CD8-positive, alpha-beta memory T cell (primary cell): ENCODE measurements at regions not wholly inside any gene's neighbourhood (a gene's known extent, or its start where the extent isn't known, plus 50 kb on each side); places are given as distances from the start of the nearest gene placed in this dataset.

ENCODE experiments used
- CTCF ChIA-PET: fragments of 350-600 bp; sonication (Branson Sonifier 250); formaldehyde crosslinking; loops from one replicate; lab custom pipeline; 2021; ENCODE audit warnings: antibody characterized with exemption; lab: Charles Lee
- POLR2A ChIA-PET: fragments of 350-600 bp; sonication (Branson Sonifier 250); formaldehyde crosslinking; loops from one replicate; lab custom pipeline; 2021; ENCODE audit warnings: antibody characterized with exemption; lab: Charles Lee
- DNase-seq, 5 donors: peaks; one replicate each; pipeline versions ENCODE4 v3.0.0 to v3.0.0-alpha.2; 2020 to 2022; ENCODE audit warnings: mixed read lengths in 1 of 5
- H3K27ac ChIP-seq: one replicate; pipeline ENCODE4 v1.7.0; 2013; ENCODE audit warnings: low read depth, mild to moderate bottlenecking, low read length, moderate library complexity
- H3K27me3 ChIP-seq: 2 replicates; pipeline ENCODE4 v1.7.0; 2013; ENCODE audit warnings: low read length, mild to moderate bottlenecking; ENCODE audit not compliant: insufficient read depth, poor library complexity, severe bottlenecking
- H3K36me3 ChIP-seq: 2 replicates; pipeline ENCODE4 v1.7.0; 2013; ENCODE audit warnings: mild to moderate bottlenecking, low read length, moderate library complexity; ENCODE audit not compliant: insufficient read depth
- H3K4me1 ChIP-seq: 2 replicates; pipeline ENCODE4 v1.7.0; 2013; ENCODE audit warnings: mild to moderate bottlenecking, low read length, moderate library complexity; ENCODE audit not compliant: insufficient read depth
- H3K4me3 ChIP-seq: 2 replicates; pipeline ENCODE4 v1.7.0; 2013; ENCODE audit warnings: mild to moderate bottlenecking, low read length
- H3K9me3 ChIP-seq: 2 replicates; pipeline ENCODE4 v1.7.0; 2013; ENCODE audit warnings: mild to moderate bottlenecking, low read length
- H3K27ac Mint-ChIP-seq, 8 donors: one replicate each; pipeline ENCODE4 v1.8.0; 2020 to 2021; ENCODE audit warnings: mixed read lengths in 8 of 8, mild to moderate bottlenecking in 6 of 8, inconsistent platforms in 3 of 8, moderate library complexity in 3 of 8
- H3K27me3 Mint-ChIP-seq, 2 donors: one replicate each; pipeline ENCODE4 v1.8.0; 2020 to 2021; ENCODE audit warnings: mixed read lengths in 2 of 2, mild to moderate bottlenecking in 1 of 2, moderate library complexity in 1 of 2
- H3K36me3 Mint-ChIP-seq, 3 donors: one replicate each; pipeline ENCODE4 v1.8.0; 2020 to 2021; ENCODE audit warnings: mixed read lengths in 3 of 3, inconsistent platforms in 1 of 3, mild to moderate bottlenecking in 1 of 3
- H3K4me1 Mint-ChIP-seq, 3 donors: one replicate each; pipeline ENCODE4 v1.8.0; 2020 to 2021; ENCODE audit warnings: mixed read lengths in 3 of 3, inconsistent platforms in 1 of 3, mild to moderate bottlenecking in 1 of 3
- H3K4me3 Mint-ChIP-seq, 7 donors: one replicate each; pipeline ENCODE4 v1.8.0; 2020 to 2021; ENCODE audit warnings: mixed read lengths in 7 of 7, mild to moderate bottlenecking in 6 of 7, moderate library complexity in 4 of 7, inconsistent platforms in 2 of 7
- H3K9me3 Mint-ChIP-seq, 5 donors: one replicate each; pipeline ENCODE4 v1.8.0; 2020 to 2022; ENCODE audit warnings: mixed read lengths in 5 of 5, mild to moderate bottlenecking in 3 of 5, moderate library complexity in 2 of 5, inconsistent platforms in 1 of 5

DNA sequence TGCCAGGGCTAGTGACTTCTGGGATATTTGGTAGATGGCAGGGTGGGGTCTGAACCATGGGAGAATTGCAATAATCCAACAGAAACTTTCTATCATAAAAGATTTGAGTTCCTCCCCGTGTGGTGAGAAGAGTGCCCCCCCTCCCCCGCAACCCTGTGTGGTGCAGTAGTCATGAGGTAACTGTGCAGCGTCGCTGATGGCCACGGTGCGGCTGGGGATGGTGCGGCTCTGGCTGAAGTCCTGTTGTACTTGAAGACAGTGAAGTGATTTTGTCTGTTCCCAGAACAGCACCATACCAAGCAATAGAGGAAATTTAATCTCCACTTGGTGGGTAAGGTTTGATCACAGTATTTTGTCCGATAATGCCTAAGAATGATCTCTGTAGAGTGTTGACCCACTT lies 654.8 kb upstream of the POU3F2 start:
- peaks cover 0 to 17% (median 7%) of the 10 kb centered on the region in 5 donors for H3K9me3 Mint-ChIP-seq
- H3K36me3 Mint-ChIP-seq = no peaks in the 10 kb centered on the region
- Histone ChIP-seq H3K4me1 (no peaks in the 10 kb centered on the region), H3K36me3 (no peaks in the 10 kb centered on the region), H3K27me3 (no peaks in the 10 kb centered on the region), H3K4me3 (no peak overlapping the region), H3K27ac (no peak overlapping the region), H3K9me3 (no peaks in the 10 kb centered on the region)
- no peaks in the 10 kb centered on the region for H3K27me3 Mint-ChIP-seq
- no peak overlapping the region for H3K27ac Mint-ChIP-seq
- CTCF ChIA-PET = no interaction called here
- H3K4me1 Mint-ChIP-seq = no peaks in the 10 kb centered on the region
- POLR2A ChIA-PET = no interaction called here
- DNase-seq = no peak
- no peak overlapping the region for H3K4me3 Mint-ChIP-seq

DNA sequence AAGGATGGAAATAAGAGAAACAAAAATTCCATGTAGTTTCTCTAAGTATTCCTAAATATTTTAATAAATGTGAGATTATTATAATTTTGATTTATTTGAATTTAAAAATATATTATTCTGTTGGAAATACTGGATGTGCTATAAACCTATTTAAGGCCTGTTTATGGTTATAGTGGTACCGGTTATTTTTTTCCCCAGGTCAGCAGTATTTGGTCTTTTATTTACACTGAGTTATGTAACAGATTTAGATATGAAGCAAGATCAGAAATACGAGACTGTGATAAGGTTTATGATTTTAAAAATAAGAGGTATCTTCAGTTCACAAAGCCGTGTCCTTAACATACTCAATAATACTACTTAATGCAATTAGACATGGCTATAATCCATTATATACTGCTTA lies 634.3 kb upstream of the POU3F2 start:
- no peaks in the 10 kb centered on the region for H3K4me1 ChIP-seq
- CTCF ChIA-PET = no interaction called here
- no peak for DNase-seq
- POLR2A ChIA-PET = no interaction called here
- no peaks in the 10 kb centered on the region for H3K9me3 ChIP-seq
- H3K27ac ChIP-seq = no peak overlapping the region
- Mint-ChIP-seq H3K9me3 (peaks cover 0 to 32% (median 7%) of the 10 kb centered on the region in 5 donors), H3K27ac (no peak overlapping the region), H3K4me3 (no peak overlapping the region), H3K36me3 (no peaks in the 10 kb centered on the region), H3K4me1 (no peaks in the 10 kb centered on the region), H3K27me3 (no peaks in the 10 kb centered on the region)
- H3K27me3 ChIP-seq = no peaks in the 10 kb centered on the region
- no peaks in the 10 kb centered on the region for H3K36me3 ChIP-seq
- no peak overlapping the region for H3K4me3 ChIP-seq

DNA sequence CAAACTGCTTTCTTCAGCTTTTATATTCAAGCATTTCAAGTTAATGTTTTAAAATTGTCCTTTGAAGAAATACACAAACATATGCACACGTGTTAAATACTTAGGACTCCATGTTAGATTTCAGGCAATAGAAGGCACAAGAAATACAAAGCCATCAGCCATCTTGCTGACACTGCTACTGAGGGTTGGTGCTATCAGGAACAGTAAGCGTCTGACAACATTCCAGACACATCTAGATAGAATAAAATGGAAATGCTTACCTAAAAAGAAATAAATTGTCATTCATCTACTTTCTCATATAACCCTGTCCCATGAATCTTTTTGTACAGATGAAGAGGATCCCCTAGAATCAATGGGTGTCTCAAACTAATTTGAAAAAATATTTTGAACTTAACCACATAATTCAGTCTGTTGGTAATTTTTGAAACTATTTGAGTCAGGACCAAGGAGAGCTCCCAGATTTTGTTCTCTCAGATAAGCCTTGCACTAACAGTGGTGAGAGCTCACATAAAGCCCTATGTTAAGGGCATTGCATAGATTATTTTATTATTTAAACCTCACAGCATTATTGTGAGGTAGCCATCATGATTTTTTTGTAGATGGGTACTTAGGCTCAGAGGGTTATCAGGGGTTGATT lies 631.1 kb upstream of the POU3F2 start:
- POLR2A ChIA-PET = no interaction called here
- CTCF ChIA-PET = no interaction called here
- Mint-ChIP-seq H3K36me3 (no peaks in the 10 kb centered on the region), H3K27me3 (no peaks in the 10 kb centered on the region), H3K4me3 (no peak overlapping the region), H3K4me1 (no peaks in the 10 kb centered on the region), H3K27ac (no peak overlapping the region), H3K9me3 (peaks cover 0 to 24% (median 4%) of the 10 kb centered on the region in 5 donors)
- H3K9me3 ChIP-seq = no peaks in the 10 kb centered on the region
- no peaks in the 10 kb centered on the region for H3K4me1 ChIP-seq
- no peak for DNase-seq
- H3K27me3 ChIP-seq = no peaks in the 10 kb centered on the region
- H3K36me3 ChIP-seq = no peaks in the 10 kb centered on the region
- H3K27ac ChIP-seq = no peak overlapping the region
- no peak overlapping the region for H3K4me3 ChIP-seq

DNA sequence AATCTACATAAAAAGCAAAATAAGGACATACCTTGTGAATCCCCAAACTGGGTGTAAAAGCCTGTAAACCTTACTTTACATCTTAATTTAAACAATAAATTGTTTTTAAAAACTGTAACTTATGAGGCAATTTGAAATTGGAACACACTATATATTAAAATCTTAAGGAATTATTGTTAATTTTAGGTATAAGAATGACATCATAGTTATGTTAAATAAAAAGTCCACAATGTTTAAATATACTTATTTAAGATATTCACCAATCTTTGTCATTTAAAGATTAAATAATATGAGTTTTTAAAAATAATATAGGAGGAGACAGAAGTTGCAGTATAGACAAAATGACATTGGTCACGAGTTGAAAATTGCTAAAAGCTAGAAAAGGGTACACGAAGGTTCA lies 621.9 kb upstream of the POU3F2 start:
- Mint-ChIP-seq H3K27me3 (no peaks in the 10 kb centered on the region), H3K4me3 (no peak overlapping the region), H3K9me3 (peaks cover under 1 to 7% (median 2%) of the 10 kb centered on the region in 5 donors), H3K36me3 (no peaks in the 10 kb centered on the region), H3K4me1 (no peaks in the 10 kb centered on the region), H3K27ac (no peak overlapping the region)
- no peaks in the 10 kb centered on the region for H3K9me3 ChIP-seq
- DNase-seq = no peak
- ChIA-PET POLR2A (no interaction called here), CTCF (no interaction called here)
- H3K27me3 ChIP-seq = no peaks in the 10 kb centered on the region
- H3K36me3 ChIP-seq = no peaks in the 10 kb centered on the region
- no peak overlapping the region for H3K27ac ChIP-seq
- H3K4me3 ChIP-seq = no peak overlapping the region
- no peaks in the 10 kb centered on the region for H3K4me1 ChIP-seq

DNA sequence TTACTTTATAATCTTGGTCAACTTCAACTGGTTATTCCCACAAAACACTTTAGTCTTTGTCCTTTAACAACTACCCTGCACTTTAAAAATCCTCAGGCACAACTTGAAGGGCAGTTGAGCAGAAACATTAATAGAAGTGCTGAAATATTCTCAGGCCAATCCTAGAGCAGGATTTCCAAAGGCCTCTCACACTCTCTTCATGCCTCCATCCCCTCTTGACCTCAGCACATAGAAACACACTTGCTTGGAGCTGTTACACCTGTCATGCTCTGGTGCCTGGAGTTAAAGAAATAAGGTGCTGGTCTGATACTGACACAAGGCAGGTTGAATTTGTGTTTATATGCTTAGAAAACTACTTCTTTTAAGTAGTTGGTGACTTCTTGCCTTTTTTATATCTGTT lies 618.8 kb upstream of the POU3F2 start:
- H3K36me3 Mint-ChIP-seq = no peaks in the 10 kb centered on the region
- H3K9me3 ChIP-seq = no peaks in the 10 kb centered on the region
- no peak overlapping the region for H3K27ac ChIP-seq
- POLR2A ChIA-PET = no interaction called here
- H3K4me1 ChIP-seq = no peaks in the 10 kb centered on the region
- H3K4me3 ChIP-seq = no peak overlapping the region
- no peak for DNase-seq
- no peaks in the 10 kb centered on the region for H3K36me3 ChIP-seq
- CTCF ChIA-PET = no interaction called here
- H3K27ac Mint-ChIP-seq = no peak overlapping the region
- H3K4me1 Mint-ChIP-seq = no peaks in the 10 kb centered on the region
- H3K27me3 Mint-ChIP-seq = no peaks in the 10 kb centered on the region
- no peak overlapping the region for H3K4me3 Mint-ChIP-seq
- no peaks in the 10 kb centered on the region for H3K27me3 ChIP-seq
- H3K9me3 Mint-ChIP-seq = peaks cover 0 to 9% (median 2%) of the 10 kb centered on the region in 5 donors

DNA sequence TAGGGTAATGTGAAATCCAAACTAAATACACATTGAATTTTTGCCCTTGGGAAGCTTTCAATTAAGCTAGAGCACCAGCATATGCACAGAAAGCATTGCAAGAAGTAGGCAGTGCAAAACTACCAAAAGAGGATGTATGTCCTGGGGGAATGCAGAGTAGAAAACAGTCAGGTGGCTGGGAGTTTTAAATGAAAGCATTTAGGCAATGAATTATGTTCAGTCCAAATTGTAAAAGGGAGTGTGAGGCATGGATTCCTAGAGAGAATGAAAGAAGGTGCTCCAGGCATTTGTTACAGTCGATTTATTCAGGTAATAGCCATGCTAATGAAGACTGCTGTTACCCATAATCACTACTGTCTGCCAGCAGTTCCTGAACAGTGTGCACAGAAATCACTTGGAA lies 604.1 kb upstream of the POU3F2 start:
- Histone ChIP-seq H3K27me3 (no peaks in the 10 kb centered on the region), H3K4me3 (no peak overlapping the region), H3K9me3 (no peaks in the 10 kb centered on the region), H3K36me3 (no peaks in the 10 kb centered on the region), H3K4me1 (no peaks in the 10 kb centered on the region), H3K27ac (no peak overlapping the region)
- Mint-ChIP-seq H3K9me3 (peaks cover 3 to 10% (median 9%) of the 10 kb centered on the region in 5 donors), H3K27me3 (peaks cover 0 to 1% of the 10 kb centered on the region in 2 donors), H3K27ac (no peak overlapping the region), H3K4me3 (no peak overlapping the region), H3K36me3 (no peaks in the 10 kb centered on the region), H3K4me1 (no peaks in the 10 kb centered on the region)
- ChIA-PET CTCF (no interaction called here), POLR2A (no interaction called here)
- no peak for DNase-seq

DNA sequence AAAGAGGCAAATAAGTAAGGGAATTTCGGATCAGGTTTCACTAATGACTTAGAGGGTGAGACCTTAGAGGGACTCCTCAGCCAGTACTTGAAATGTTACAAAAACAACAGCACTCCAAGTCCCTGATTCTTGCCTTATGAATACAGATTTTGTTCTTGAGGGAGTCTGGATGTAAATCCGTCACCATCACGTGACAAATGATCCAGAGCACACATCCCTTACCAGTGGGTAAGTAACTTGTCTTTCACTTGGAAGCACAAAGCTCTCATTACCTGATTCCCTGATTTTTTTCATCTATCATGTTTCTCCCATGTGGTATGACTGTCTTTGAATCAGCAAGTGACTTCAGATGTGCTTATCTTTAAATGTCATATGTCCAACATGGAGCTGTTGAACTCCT lies 595.3 kb upstream of the POU3F2 start:
- CTCF ChIA-PET = no interaction called here
- no peaks in the 10 kb centered on the region for H3K27me3 ChIP-seq
- POLR2A ChIA-PET = no interaction called here
- H3K27me3 Mint-ChIP-seq = peaks cover 0 to 1% of the 10 kb centered on the region in 2 donors
- H3K27ac Mint-ChIP-seq = no peak overlapping the region
- peaks cover 7 to 14% (median 12%) of the 10 kb centered on the region in 5 donors for H3K9me3 Mint-ChIP-seq
- H3K4me3 Mint-ChIP-seq = no peak overlapping the region
- no peaks in the 10 kb centered on the region for H3K36me3 ChIP-seq
- no peaks in the 10 kb centered on the region for H3K36me3 Mint-ChIP-seq
- H3K4me1 ChIP-seq = no peaks in the 10 kb centered on the region
- H3K4me1 Mint-ChIP-seq = no peaks in the 10 kb centered on the region
- DNase-seq = no peak
- no peak overlapping the region for H3K27ac ChIP-seq
- no peak overlapping the region for H3K4me3 ChIP-seq
- no peaks in the 10 kb centered on the region for H3K9me3 ChIP-seq

DNA sequence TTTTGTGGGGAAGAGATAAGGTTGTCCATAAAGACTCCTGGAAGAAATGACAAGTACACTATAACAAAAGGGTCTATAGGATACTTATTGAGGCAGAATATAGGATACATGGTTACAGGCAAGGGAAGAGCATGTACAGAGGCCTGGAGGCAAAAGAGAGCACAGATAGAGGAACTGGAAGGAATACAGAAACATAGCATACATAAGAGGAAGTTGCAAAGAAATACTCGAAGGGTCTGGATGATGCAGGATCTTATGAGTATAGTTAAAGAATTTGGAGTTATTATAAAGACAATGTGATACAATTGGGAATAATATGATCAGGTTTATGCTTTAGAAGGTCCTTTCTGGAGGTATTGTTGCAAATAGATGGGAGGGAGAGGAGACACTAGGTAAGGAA lies 592.7 kb upstream of the POU3F2 start:
- no peaks in the 10 kb centered on the region for H3K27me3 Mint-ChIP-seq
- POLR2A ChIA-PET = no interaction called here
- peaks cover 2 to 7% (median 3%) of the 10 kb centered on the region in 5 donors for H3K9me3 Mint-ChIP-seq

More for the DNA sequence above, 592.7 kb upstream of the POU3F2 start:
- Histone ChIP-seq H3K4me1 (no peaks in the 10 kb centered on the region), H3K27ac (no peak overlapping the region), H3K27me3 (no peaks in the 10 kb centered on the region), H3K9me3 (no peaks in the 10 kb centered on the region), H3K4me3 (no peak overlapping the region), H3K36me3 (no peaks in the 10 kb centered on the region)
- CTCF ChIA-PET = no interaction called here
- Mint-ChIP-seq H3K4me1 (no peaks in the 10 kb centered on the region), H3K27ac (no peak overlapping the region), H3K4me3 (no peak overlapping the region), H3K36me3 (no peaks in the 10 kb centered on the region)
- no peak for DNase-seq
